ENCODE measurements at regions not wholly inside any gene's neighbourhood (a gene's known extent, or its start where the extent isn't known, plus 50 kb on each side); places are given as distances from the start of the nearest gene placed in this dataset.
A peak's percentile ranks its signal among the peaks of the same experiment; 100 is the strongest.

GRCh38 chr16:49127103-49127502 lies 154.5 kb downstream of the CBLN1 start:
- H3K4me1 Mint-ChIP-seq, result no peaks in the 10 kb centered on the region
- no peaks in the 10 kb centered on the region for H3K36me3 Mint-ChIP-seq (ENCODE audit: low read depth)
- H3K9me3 Mint-ChIP-seq, result no peaks in the 10 kb centered on the region
- no peak for TF ChIP-seq CTCF (IDR thresholded peaks at IDR 0.05)
- peaks cover 50% of the 10 kb centered on the region for H3K27me3 Mint-ChIP-seq (ENCODE audit: low read depth, poor library complexity)
- peak; percentile 65 for DNase-seq
- no peak overlapping the region for H3K27ac Mint-ChIP-seq
- no peak overlapping the region for H3K4me3 Mint-ChIP-seq

- TF ChIP-seq CTCF (IDR thresholded peaks at IDR 0.05), result no peak
- Mint-ChIP-seq H3K4me1 (no peaks in the 10 kb centered on the region), H3K4me3 (no peak overlapping the region), H3K36me3 (ENCODE audit: low read depth) (no peaks in the 10 kb centered on the region), H3K9me3 (no peaks in the 10 kb centered on the region), H3K27me3 (ENCODE audit: low read depth, poor library complexity) (peaks cover 31% of the 10 kb centered on the region), H3K27ac (no peak overlapping the region)
- no peak for DNase-seq
Measured at GRCh38 chr16:49121636-49122035, 160.0 kb downstream of the CBLN1 start.

GRCh38 chr16:49120631-49121030 lies 161.0 kb downstream of the CBLN1 start:
- peaks cover 28% of the 10 kb centered on the region for H3K27me3 Mint-ChIP-seq (ENCODE audit: low read depth, poor library complexity)
- H3K9me3 Mint-ChIP-seq, result no peaks in the 10 kb centered on the region
- no peaks in the 10 kb centered on the region for H3K36me3 Mint-ChIP-seq (ENCODE audit: low read depth)

GRCh38 chr16:49116873-49117272 lies 164.8 kb downstream of the CBLN1 start:
- no peak overlapping the region for H3K27ac Mint-ChIP-seq
- no peaks in the 10 kb centered on the region for H3K36me3 Mint-ChIP-seq (ENCODE audit: low read depth)
- DNase-seq, result no peak
- peaks cover 9% of the 10 kb centered on the region for H3K4me1 Mint-ChIP-seq
- no peaks in the 10 kb centered on the region for H3K9me3 Mint-ChIP-seq
- TF ChIP-seq CTCF (IDR thresholded peaks at IDR 0.05), result no peak
- H3K27me3 Mint-ChIP-seq (ENCODE audit: low read depth, poor library complexity), result peaks cover 12% of the 10 kb centered on the region
- no peak overlapping the region for H3K4me3 Mint-ChIP-seq

More at GRCh38 chr16:49120631-49121030, 161.0 kb downstream of the CBLN1 start:
- Mint-ChIP-seq H3K4me3 (no peak overlapping the region), H3K4me1 (no peaks in the 10 kb centered on the region), H3K27ac (no peak overlapping the region)
- TF ChIP-seq CTCF (IDR thresholded peaks at IDR 0.05), result no peak
- DNase-seq, result no peak

- DNase-seq, result no peak
- H3K27me3 Mint-ChIP-seq (ENCODE audit: low read depth, poor library complexity), result peaks cover 12% of the 10 kb centered on the region
- H3K4me1 Mint-ChIP-seq, result peaks cover 9% of the 10 kb centered on the region
- H3K9me3 Mint-ChIP-seq, result no peaks in the 10 kb centered on the region
- H3K27ac Mint-ChIP-seq, result no peak overlapping the region
- no peak for TF ChIP-seq CTCF (IDR thresholded peaks at IDR 0.05)
- H3K36me3 Mint-ChIP-seq (ENCODE audit: low read depth), result no peaks in the 10 kb centered on the region
- H3K4me3 Mint-ChIP-seq, result no peak overlapping the region
Measured at GRCh38 chr16:49115956-49116355, 165.7 kb downstream of the CBLN1 start.

- Mint-ChIP-seq H3K4me3 (no peak overlapping the region), H3K9me3 (no peaks in the 10 kb centered on the region), H3K27me3 (ENCODE audit: low read depth, poor library complexity) (peaks cover 5% of the 10 kb centered on the region), H3K27ac (no peak overlapping the region), H3K4me1 (peaks cover 9% of the 10 kb centered on the region), H3K36me3 (ENCODE audit: low read depth) (no peaks in the 10 kb centered on the region)
- no peak for TF ChIP-seq CTCF (IDR thresholded peaks at IDR 0.05)
- no peak for DNase-seq
Measured at GRCh38 chr16:49112754-49113153, 168.9 kb downstream of the CBLN1 start.

Data from nephron progenitor cell (in vitro differentiated cells).